A549 (cell line): ENCODE measurements at regions not wholly inside any gene's neighbourhood (a gene's known extent, or its start where the extent isn't known, plus 50 kb on each side); places are given as distances from the start of the nearest gene placed in this dataset.

Experiments
- ATAC-seq, 2 experiments: fragments of 200-7000 bp in 1 of 2; fragments of >200 bp in 1 of 2; cut with Nextera tagmentation in 1 of 2; cut with Tn5 transposase in 1 of 2; 3 replicates each; pipeline versions ENCODE4 v1.8.0 to v1.9.1; 2018 to 2020; ENCODE audit warnings: mild to moderate bottlenecking in 1 of 2, moderate library complexity in 1 of 2
- CTCF ChIA-PET: fragments of 300-600 bp; sonication (Branson Sonifier 250); formaldehyde crosslinking; extraction: SDS; loops from one replicate; lab custom pipeline; 2021; ENCODE audit warnings: antibody characterized with exemption, inconsistent platforms; lab: Yijun Ruan, JAX
- POLR2A ChIA-PET: fragments of 350-600 bp; formaldehyde crosslinking; extraction: SDS; loops from one replicate; lab custom pipeline; 2021; ENCODE audit warnings: antibody characterized with exemption, inconsistent platforms; lab: Yijun Ruan, JAX
- DNase-seq, 2 experiments: peaks; one replicate each; pipeline versions ENCODE4 v3.0.0 to v3.0.0-alpha.2; 2011 to 2016; ENCODE audit warnings: low read depth in 1 of 2, low spot score in 1 of 2
- FAIRE-seq: peaks from 2 replicates; lab custom pipeline; 2011; peaks lifted over from hg19 to GRCh38; lab: Jason Lieb, UNC
- H3K27ac ChIP-seq, 2 experiments: fragments of >200 bp; sonication (Bioruptor Twin); formaldehyde crosslinking; 3 replicates each; pipeline ENCODE4 v1.5.1; 2016 to 2017
- H3K4me1 ChIP-seq: fragments of >200 bp; sonication (Bioruptor Twin); formaldehyde crosslinking; 3 replicates; pipeline ENCODE4 v1.6.1; 2016
- H3K4me2 ChIP-seq: fragments of >200 bp; sonication (Bioruptor Twin); formaldehyde crosslinking; 3 replicates; pipeline ENCODE4 v1.6.1; 2016
- H3K4me3 ChIP-seq: fragments of >200 bp; sonication (Bioruptor Twin); formaldehyde crosslinking; 3 replicates; pipeline ENCODE4 v1.5.1; 2016
- H3K9me3 ChIP-seq: fragments of >200 bp; sonication (Bioruptor Twin); formaldehyde crosslinking; 3 replicates; pipeline ENCODE4 v1.6.1; 2016
- BHLHE40 ChIP-seq: IDR thresholded peaks from 2 replicates; pipeline ENCODE4 v1.6.1; 2012; ENCODE audit warnings: low read depth, low read length, inconsistent platforms
- CBX2 ChIP-seq: fragments of 200-600 bp; sonication (generic); IDR thresholded peaks from 2 replicates; pipeline ENCODE4 v1.6.1; 2016; ENCODE audit warnings: low read depth, mild to moderate bottlenecking, borderline replicate concordance
- CBX8 ChIP-seq: fragments of 200-600 bp; sonication (generic); IDR thresholded peaks from 2 replicates; pipeline ENCODE4 v1.6.1; 2016
- EHMT2 ChIP-seq: fragments of 200-600 bp; sonication (generic); IDR thresholded peaks from 2 replicates; pipeline ENCODE4 v1.6.1; 2016; ENCODE audit warnings: antibody characterized with exemption, low read depth, mild to moderate bottlenecking, moderate library complexity
- FOSL2 ChIP-seq, 2 experiments: fragments of 450-650 bp in 1 of 2; fragments of >200 bp in 1 of 2; sonication (Bioruptor Twin) in 1 of 2; formaldehyde crosslinking; IDR thresholded peaks; 2 replicates each; pipeline versions ENCODE4 v1.5.0 to v1.6.1; 2016 to 2020; ENCODE audit warnings: mild to moderate bottlenecking in 1 of 2, moderate library complexity in 1 of 2
- HDAC2 ChIP-seq: fragments of 200-600 bp; sonication (generic); IDR thresholded peaks from 2 replicates; pipeline ENCODE4 v1.6.1; 2016
- HOXB5 ChIP-seq: fragments of 250-450 bp; sonication (Bioruptor Pico); IDR thresholded peaks from 2 replicates; pipeline ENCODE4 v1.5.0; 2020; ENCODE audit warnings: mild to moderate bottlenecking, moderate library complexity
- JUN ChIP-seq, 2 experiments: fragments of >200 bp; sonication (Bioruptor Twin); formaldehyde crosslinking; IDR thresholded peaks; 2 replicates in 1 of 2; 3 replicates in 1 of 2; pipeline ENCODE4 v1.6.1; 2016 to 2017
- MAFK ChIP-seq: fragments of 450-650 bp; IDR thresholded peaks from 2 replicates; pipeline ENCODE4 v1.6.1; 2014; ENCODE audit not compliant: partially characterized antibody
- NFE2L2 ChIP-seq: fragments of 150-350 bp; conservative IDR thresholded peaks from 2 replicates; pipeline ENCODE4 v1.6.1; 2014; ENCODE audit warnings: low read length
- NPAS2 ChIP-seq: fragments of 250-450 bp; sonication (Bioruptor Pico); IDR thresholded peaks from 2 replicates; pipeline ENCODE4 v1.8.0; 2022; ENCODE audit warnings: mild to moderate bottlenecking, moderate library complexity, borderline replicate concordance
- NR3C1 ChIP-seq: fragments of >200 bp; sonication (Bioruptor Twin); formaldehyde crosslinking; IDR thresholded peaks from 3 replicates; pipeline ENCODE4 v1.6.1; 2017
- POLR2AphosphoS2 ChIP-seq: conservative IDR thresholded peaks from 2 replicates; pipeline ENCODE4 v1.6.1; 2012; ENCODE audit warnings: low read length, improper control_type of control experiment, inconsistent platforms
- RFX5 ChIP-seq: fragments of 450-650 bp; IDR thresholded peaks from 2 replicates; pipeline ENCODE4 v1.7.1; 2014; ENCODE audit warnings: antibody characterized with exemption, mild to moderate bottlenecking, moderate library complexity
- WGBS: methylation state at CpG from one replicate; pipeline ENCODE4 v1.1.6; 2017; ENCODE audit errors: missing lambda C conversion rate; 5-methylcytosine and 5-hydroxymethylcytosine counted together
- TF ChIP-seq, protein P1 (sequence below): fragments of 450-650 bp; IDR thresholded peaks from 2 replicates; pipeline ENCODE4 v1.6.1; 2014; ENCODE audit warnings: antibody characterized with exemption
- TF ChIP-seq, protein P2 (sequence below): fragments of 250-450 bp; sonication (Bioruptor Pico); IDR thresholded peaks from 2 replicates; pipeline ENCODE4 v1.5.0; 2020; ENCODE audit warnings: low read depth, mild to moderate bottlenecking, moderate library complexity
- TF ChIP-seq, protein P3 (sequence below): IDR thresholded peaks from 2 replicates; pipeline ENCODE4 v1.6.1; 2012; ENCODE audit warnings: low read depth, borderline replicate concordance
- TF ChIP-seq, protein P4 (sequence below): IDR thresholded peaks from 2 replicates; pipeline ENCODE4 v1.6.1; 2012

DNA sequence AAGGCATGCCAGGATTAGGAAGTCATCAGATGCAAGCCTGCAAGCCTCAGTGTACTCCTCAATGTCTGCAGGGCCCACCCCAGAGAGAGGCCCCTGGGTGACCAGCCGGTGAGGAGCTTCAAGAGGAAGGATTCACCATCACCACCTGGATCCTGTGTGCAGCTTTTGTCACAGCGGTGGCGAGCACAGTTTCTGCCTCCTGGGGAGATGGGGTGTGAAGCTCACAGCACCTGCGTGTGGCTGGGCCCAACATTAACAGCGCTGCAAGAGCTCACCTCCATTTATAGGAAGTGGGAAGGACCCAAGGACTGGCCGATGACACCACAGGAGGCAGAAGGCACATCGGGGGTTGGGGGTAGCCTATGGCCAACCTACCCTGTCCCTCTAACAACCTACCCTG, 235.3 kb downstream of the CTTN start:
- TF ChIP-seq HOXB5 (CRISPR knock-in tag) (no peak), NFE2L2 (no peak), RFX5 (no peak), NR3C1 (no peak), JUN (IDR thresholded peaks at IDR 0.05) (no peak), MAFK (no peak), CBX2 (no peak), POLR2AphosphoS2 (no peak), CBX8 (no peak)
- TF ChIP-seq, protein P1, sequence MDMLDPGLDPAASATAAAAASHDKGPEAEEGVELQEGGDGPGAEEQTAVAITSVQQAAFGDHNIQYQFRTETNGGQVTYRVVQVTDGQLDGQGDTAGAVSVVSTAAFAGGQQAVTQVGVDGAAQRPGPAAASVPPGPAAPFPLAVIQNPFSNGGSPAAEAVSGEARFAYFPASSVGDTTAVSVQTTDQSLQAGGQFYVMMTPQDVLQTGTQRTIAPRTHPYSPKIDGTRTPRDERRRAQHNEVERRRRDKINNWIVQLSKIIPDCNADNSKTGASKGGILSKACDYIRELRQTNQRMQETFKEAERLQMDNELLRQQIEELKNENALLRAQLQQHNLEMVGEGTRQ, result no peak
- TF ChIP-seq, protein P2, sequence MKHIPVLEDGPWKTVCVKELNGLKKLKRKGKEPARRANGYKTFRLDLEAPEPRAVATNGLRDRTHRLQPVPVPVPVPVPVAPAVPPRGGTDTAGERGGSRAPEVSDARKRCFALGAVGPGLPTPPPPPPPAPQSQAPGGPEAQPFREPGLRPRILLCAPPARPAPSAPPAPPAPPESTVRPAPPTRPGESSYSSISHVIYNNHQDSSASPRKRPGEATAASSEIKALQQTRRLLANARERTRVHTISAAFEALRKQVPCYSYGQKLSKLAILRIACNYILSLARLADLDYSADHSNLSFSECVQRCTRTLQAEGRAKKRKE (CRISPR knock-in tag), result no peak
- ChIA-PET POLR2A (no interaction called here), CTCF (no interaction called here)
- DNase-seq (no peak), FAIRE-seq (no peak), ATAC-seq (no peak)
- no peak overlapping the region for H3K4me3 ChIP-seq
- 97% methylated on average over 5 of the region's 7 CpGs for WGBS
- no peak overlapping the region for H3K4me2 ChIP-seq
- no peaks in the 10 kb centered on the region for H3K4me1 ChIP-seq
- no peaks in the 10 kb centered on the region for H3K9me3 ChIP-seq
- H3K27ac ChIP-seq, result no peak overlapping the region

DNA sequence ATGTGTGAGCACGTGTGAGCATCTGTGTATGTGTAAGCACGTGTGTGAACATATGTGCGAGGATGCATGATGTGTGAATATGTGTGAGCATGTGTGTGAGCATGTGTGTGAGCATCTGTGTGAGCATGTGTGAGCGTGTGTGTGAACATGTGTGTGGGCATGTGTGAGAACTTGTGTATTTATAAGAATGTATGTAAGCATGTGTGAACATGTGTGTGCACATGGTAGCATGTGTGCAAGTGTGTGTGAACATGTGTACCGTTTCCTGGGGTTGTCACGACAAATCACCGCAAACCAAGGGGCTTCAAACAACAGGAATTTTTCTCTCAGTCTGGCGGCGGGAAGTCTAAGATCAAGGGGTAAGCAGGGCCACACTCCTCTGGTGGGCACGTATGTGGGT, 238.3 kb downstream of the CTTN start:
- WGBS, result 91% methylated on average over 10 of the region's 10 CpGs
- H3K4me2 ChIP-seq, result no peak overlapping the region
- FAIRE-seq (no peak), DNase-seq (no peak), ATAC-seq (no peak)
- no peak overlapping the region for H3K27ac ChIP-seq
- no peak overlapping the region for H3K4me3 ChIP-seq
- no peaks in the 10 kb centered on the region for H3K4me1 ChIP-seq
- no peaks in the 10 kb centered on the region for H3K9me3 ChIP-seq
- POLR2A ChIA-PET, result no interaction called here
- TF ChIP-seq, protein P1, result no peak
- TF ChIP-seq HOXB5 (CRISPR knock-in tag), result no peak
- TF ChIP-seq, protein P3, sequence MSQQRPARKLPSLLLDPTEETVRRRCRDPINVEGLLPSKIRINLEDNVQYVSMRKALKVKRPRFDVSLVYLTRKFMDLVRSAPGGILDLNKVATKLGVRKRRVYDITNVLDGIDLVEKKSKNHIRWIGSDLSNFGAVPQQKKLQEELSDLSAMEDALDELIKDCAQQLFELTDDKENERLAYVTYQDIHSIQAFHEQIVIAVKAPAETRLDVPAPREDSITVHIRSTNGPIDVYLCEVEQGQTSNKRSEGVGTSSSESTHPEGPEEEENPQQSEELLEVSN, result no peak
- TF ChIP-seq EHMT2, result no peak
- TF ChIP-seq NFE2L2, result no peak
- TF ChIP-seq FOSL2 (IDR thresholded peaks at IDR 0.05), result no peak
- TF ChIP-seq FOSL2 (CRISPR knock-in tag; IDR thresholded peaks at IDR 0.05), result no peak
- TF ChIP-seq NPAS2 (CRISPR knock-in tag), result no peak
- no peak for TF ChIP-seq MAFK
- TF ChIP-seq, all 56 proteins: peak for 0
- CTCF ChIA-PET, result no interaction called here

DNA sequence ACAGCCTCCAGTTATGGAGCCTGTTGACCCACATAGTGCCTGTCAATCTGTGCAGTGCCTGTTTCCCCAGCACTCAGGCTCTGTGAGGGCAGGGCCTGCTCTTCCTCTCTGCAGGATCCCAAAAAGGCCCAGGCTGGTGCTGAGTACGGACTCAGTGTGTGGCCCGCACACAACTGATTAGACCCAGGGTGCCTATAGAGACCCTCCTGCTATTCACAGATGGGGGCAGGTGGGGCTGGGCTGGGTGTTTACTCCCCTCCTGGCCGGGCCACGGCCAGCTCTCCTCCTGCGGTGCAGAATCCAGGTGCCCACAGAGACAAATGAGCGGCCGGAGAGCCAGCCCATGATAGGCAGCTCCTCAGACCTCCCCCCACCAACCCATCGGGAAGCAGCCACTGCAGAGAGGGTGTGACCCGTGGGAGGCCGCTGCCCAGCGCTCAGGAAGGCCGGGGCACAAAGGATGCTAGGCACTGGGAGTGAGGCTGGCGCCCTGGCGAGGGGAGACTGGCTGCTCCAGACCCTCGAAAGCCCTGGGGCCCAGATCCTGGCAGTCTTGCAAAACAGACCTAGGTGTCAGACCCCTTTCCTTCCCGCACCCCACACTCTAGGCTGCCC, 239.0 kb downstream of the CTTN start:
- POLR2A ChIA-PET, result no interaction called here
- CTCF ChIA-PET, result no interaction called here
- ATAC-seq (no peak), DNase-seq (no peak), FAIRE-seq (no peak)
- Histone ChIP-seq H3K4me3 (no peak overlapping the region), H3K9me3 (no peaks in the 10 kb centered on the region), H3K27ac (no peak overlapping the region), H3K4me2 (no peak overlapping the region), H3K4me1 (no peaks in the 10 kb centered on the region)
- TF ChIP-seq EHMT2 (no peak), CBX8 (no peak), BHLHE40 (no peak), POLR2AphosphoS2 (no peak), HDAC2 (no peak)
- TF ChIP-seq, protein P4, sequence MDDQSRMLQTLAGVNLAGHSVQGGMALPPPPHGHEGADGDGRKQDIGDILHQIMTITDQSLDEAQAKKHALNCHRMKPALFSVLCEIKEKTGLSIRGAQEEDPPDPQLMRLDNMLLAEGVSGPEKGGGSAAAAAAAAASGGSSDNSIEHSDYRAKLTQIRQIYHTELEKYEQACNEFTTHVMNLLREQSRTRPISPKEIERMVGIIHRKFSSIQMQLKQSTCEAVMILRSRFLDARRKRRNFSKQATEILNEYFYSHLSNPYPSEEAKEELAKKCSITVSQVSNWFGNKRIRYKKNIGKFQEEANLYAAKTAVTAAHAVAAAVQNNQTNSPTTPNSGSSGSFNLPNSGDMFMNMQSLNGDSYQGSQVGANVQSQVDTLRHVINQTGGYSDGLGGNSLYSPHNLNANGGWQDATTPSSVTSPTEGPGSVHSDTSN, result no peak
- 85% methylated on average over 13 of the region's 16 CpGs for WGBS
